Lung (tissue), 9 donors: ENCODE measurements at regions not wholly inside any gene's neighbourhood (a gene's known extent, or its start where the extent isn't known, plus 50 kb on each side); places are given as distances from the start of the nearest gene placed in this dataset.
"Not testable (repeated sequence)": the region's sequence is repeated elsewhere in the genome, so short reads cannot be mapped to it uniquely, and the experiment has no call there.

Experiments used
- ATAC-seq: fragments of 200-7000 bp; cut with Tn5 transposase; one replicate; pipeline ENCODE4 v1.9.1; 2020; ENCODE audit warnings: moderate number of reproducible peaks; ENCODE audit not compliant: insufficient read depth, low FRiP score
- DNase-seq, 3 donors: peaks; one replicate each; pipeline ENCODE4 v3.0.0-alpha.2; 2013 to 2017
- H3K27ac ChIP-seq, 2 donors: one replicate each; pipeline ENCODE4 v1.5.1; 2013; ENCODE audit warnings: mild to moderate bottlenecking in 2 of 2, moderate library complexity in 2 of 2, control low read depth in 1 of 2, inconsistent platforms in 1 of 2, low read depth in 1 of 2, low read length in 1 of 2
- H3K27me3 ChIP-seq, 3 donors: one replicate each; pipeline ENCODE4 v1.5.1; 2013; ENCODE audit warnings: low read length in 2 of 3; ENCODE audit not compliant: control insufficient read depth in 3 of 3, insufficient read depth in 3 of 3
- H3K36me3 ChIP-seq, 4 donors: one replicate each; pipeline ENCODE4 v1.5.1; 2013; ENCODE audit warnings: low read length in 4 of 4, mild to moderate bottlenecking in 1 of 4, moderate library complexity in 1 of 4; ENCODE audit not compliant: control insufficient read depth in 4 of 4, insufficient read depth in 4 of 4
- H3K4me1 ChIP-seq, 5 donors: one replicate each; pipeline ENCODE4 v1.5.1; 2013; ENCODE audit warnings: low read length in 5 of 5, mild to moderate bottlenecking in 2 of 5, moderate library complexity in 1 of 5; ENCODE audit not compliant: control insufficient read depth in 5 of 5, insufficient read depth in 5 of 5
- H3K4me3 ChIP-seq: one replicate; pipeline ENCODE4 v1.5.1; 2013; ENCODE audit warnings: mild to moderate bottlenecking, control low read depth, moderate library complexity
- H3K9ac ChIP-seq, 2 donors: one replicate each; pipeline ENCODE4 v1.5.1; 2013; ENCODE audit warnings: low read length in 2 of 2, control low read depth in 1 of 2; ENCODE audit not compliant: insufficient read depth in 1 of 2
- H3K9me3 ChIP-seq, 4 donors: one replicate each; pipeline ENCODE4 v1.5.1; 2013; ENCODE audit warnings: low read length in 3 of 4, mild to moderate bottlenecking in 1 of 4, moderate library complexity in 1 of 4; ENCODE audit not compliant: control insufficient read depth in 4 of 4, insufficient read depth in 3 of 4
- WGBS, 2 donors: extraction: QIAGEN DNeasy Blood & Tissue Kit; methylation state at CpG; one replicate each; pipeline ENCODE4 v1.1.7; 2013; 5-methylcytosine and 5-hydroxymethylcytosine counted together
- donor health status: Bipolar disorder and iron deficiency.
- donor health status: healthy.
- donor health status: DM: yes; HTN: yes; CAD: no.

GRCh38 chr1:146673729-146674299, 264.3 kb upstream of the NBPF12 start:
- not testable (repeated sequence) for H3K27me3 ChIP-seq, ATAC-seq, H3K4me1 ChIP-seq, H3K36me3 ChIP-seq, DNase-seq, H3K9me3 ChIP-seq, H3K9ac ChIP-seq, H3K4me3 ChIP-seq, H3K27ac ChIP-seq
- 23 to 55% methylated on average over 7 of the region's 7 CpGs for WGBS, 2 donors

GRCh38 chr1:146672608-146673007, 265.5 kb upstream of the NBPF12 start:
- 76 to 83% methylated on average over 4 to 7 of the region's 7 CpGs for WGBS, 2 donors

GRCh38 chr1:146671588-146671987, 266.5 kb upstream of the NBPF12 start:
- H3K27ac ChIP-seq, ATAC-seq, H3K9ac ChIP-seq, H3K36me3 ChIP-seq, H3K27me3 ChIP-seq, H3K9me3 ChIP-seq, H3K4me1 ChIP-seq, H3K4me3 ChIP-seq: not testable (repeated sequence)
- WGBS, 2 donors, result 85 to 90% methylated on average over 5 to 6 of the region's 6 CpGs
- peak in 1 of 3 donors; percentile 1 for DNase-seq

More at GRCh38 chr1:146672608-146673007, 265.5 kb upstream of the NBPF12 start:
- not testable (repeated sequence) for H3K4me3 ChIP-seq, H3K27ac ChIP-seq, DNase-seq, H3K9ac ChIP-seq, H3K36me3 ChIP-seq, ATAC-seq, H3K27me3 ChIP-seq, H3K4me1 ChIP-seq, H3K9me3 ChIP-seq

GRCh38 chr1:146670832-146671566, 267.1 kb upstream of the NBPF12 start:
- ATAC-seq, H3K4me3 ChIP-seq: not testable (repeated sequence)
- 85 to 93% methylated on average over 7 to 10 of the region's 10 CpGs for WGBS, 2 donors

GRCh38 chr1:146666275-146666674, 271.8 kb upstream of the NBPF12 start:
- WGBS, 2 donors, result 25 to 100% methylated on average over 1 of the region's 1 CpG
- not testable (repeated sequence) for H3K4me3 ChIP-seq, DNase-seq, H3K9ac ChIP-seq, H3K4me1 ChIP-seq, H3K36me3 ChIP-seq, H3K27ac ChIP-seq, H3K27me3 ChIP-seq, H3K9me3 ChIP-seq, ATAC-seq

More at GRCh38 chr1:146670832-146671566, 267.1 kb upstream of the NBPF12 start:
- not testable (repeated sequence) for H3K4me1 ChIP-seq, H3K9me3 ChIP-seq, DNase-seq, H3K36me3 ChIP-seq, H3K9ac ChIP-seq, H3K27ac ChIP-seq, H3K27me3 ChIP-seq

GRCh38 chr1:146660242-146660641, 277.9 kb upstream of the NBPF12 start:
- H3K9me3 ChIP-seq, H3K27me3 ChIP-seq, H3K4me1 ChIP-seq, DNase-seq, ATAC-seq, H3K36me3 ChIP-seq, H3K27ac ChIP-seq, H3K4me3 ChIP-seq, H3K9ac ChIP-seq: not testable (repeated sequence)
- WGBS, 2 donors, result 96 to 100% methylated on average over 3 of the region's 4 CpGs

GRCh38 chr1:146656356-146657060, 281.6 kb upstream of the NBPF12 start:
- not testable (repeated sequence) for H3K9me3 ChIP-seq, ATAC-seq, H3K4me1 ChIP-seq, H3K27ac ChIP-seq, H3K9ac ChIP-seq, H3K36me3 ChIP-seq, H3K27me3 ChIP-seq, DNase-seq, H3K4me3 ChIP-seq
- WGBS, 2 donors, result 76 to 77% methylated on average over 3 of the region's 3 CpGs

- not testable (repeated sequence) for H3K4me3 ChIP-seq, H3K36me3 ChIP-seq, H3K9me3 ChIP-seq, H3K9ac ChIP-seq, H3K27ac ChIP-seq, ATAC-seq, H3K4me1 ChIP-seq, H3K27me3 ChIP-seq, DNase-seq
- WGBS, 2 donors, result 65 to 75% methylated on average over 3 to 4 of the region's 4 CpGs
Observed at GRCh38 chr1:146654763-146655162, 283.4 kb upstream of the NBPF12 start.
